SIG-M5 treated with dmso at 0.1 percent for 504 hours (cell line): ENCODE measurements at regions not wholly inside any gene's neighbourhood (a gene's known extent, or its start where the extent isn't known, plus 50 kb on each side); places are given as distances from the start of the nearest gene placed in this dataset.
"Not testable (repeated sequence)": the region's sequence is repeated elsewhere in the genome, so short reads cannot be mapped to it uniquely, and the experiment has no call there.

Source experiments
- DNase-seq: peaks from one replicate; lab custom pipeline; 2025; ENCODE audit not compliant: unreplicated experiment; lab: John Stamatoyannopoulos, UW

DNA sequence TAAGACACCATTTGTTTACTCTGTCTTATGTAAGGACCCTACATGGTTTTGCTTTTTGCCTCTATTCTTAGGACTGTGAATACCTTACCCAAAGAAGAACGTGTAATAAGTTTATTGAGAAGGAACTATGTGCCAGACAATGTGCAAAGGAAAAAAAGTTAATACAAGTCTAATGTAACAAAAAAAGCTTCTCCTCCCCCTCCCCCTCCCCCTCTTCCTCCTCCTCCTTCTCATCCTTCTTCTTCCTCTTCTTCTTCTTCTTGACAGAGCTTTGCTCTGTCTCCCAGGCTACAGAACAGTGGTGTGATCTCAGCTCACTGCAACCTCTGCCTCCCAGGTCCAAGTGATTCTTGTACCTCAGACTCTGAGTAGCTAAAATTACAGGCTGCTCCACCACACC, 50.9 kb upstream of the MITF start:
- DNase-seq, result no peak

GRCh38 chr3:69687641-69688040, 51.6 kb upstream of the MITF start:
- no peak for DNase-seq

DNA sequence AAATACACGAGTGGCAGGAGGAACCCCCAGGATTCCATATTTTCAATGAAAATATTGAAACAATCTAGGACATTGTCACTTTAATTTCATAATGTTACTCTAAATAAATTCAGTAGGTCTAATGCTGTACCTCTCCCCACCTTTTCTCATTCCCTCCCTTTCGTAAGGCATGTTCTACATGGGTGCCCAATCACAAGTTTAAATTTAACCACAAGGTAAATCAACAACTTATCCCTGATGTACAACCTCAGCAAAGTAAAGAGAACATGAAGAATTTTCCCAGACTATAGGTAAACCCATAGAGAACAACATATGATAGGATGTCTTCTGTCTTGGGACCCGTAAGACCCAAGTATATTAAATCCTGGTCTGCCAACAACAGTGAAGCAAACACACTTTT, 53.2 kb upstream of the MITF start:
- no peak for DNase-seq

DNA sequence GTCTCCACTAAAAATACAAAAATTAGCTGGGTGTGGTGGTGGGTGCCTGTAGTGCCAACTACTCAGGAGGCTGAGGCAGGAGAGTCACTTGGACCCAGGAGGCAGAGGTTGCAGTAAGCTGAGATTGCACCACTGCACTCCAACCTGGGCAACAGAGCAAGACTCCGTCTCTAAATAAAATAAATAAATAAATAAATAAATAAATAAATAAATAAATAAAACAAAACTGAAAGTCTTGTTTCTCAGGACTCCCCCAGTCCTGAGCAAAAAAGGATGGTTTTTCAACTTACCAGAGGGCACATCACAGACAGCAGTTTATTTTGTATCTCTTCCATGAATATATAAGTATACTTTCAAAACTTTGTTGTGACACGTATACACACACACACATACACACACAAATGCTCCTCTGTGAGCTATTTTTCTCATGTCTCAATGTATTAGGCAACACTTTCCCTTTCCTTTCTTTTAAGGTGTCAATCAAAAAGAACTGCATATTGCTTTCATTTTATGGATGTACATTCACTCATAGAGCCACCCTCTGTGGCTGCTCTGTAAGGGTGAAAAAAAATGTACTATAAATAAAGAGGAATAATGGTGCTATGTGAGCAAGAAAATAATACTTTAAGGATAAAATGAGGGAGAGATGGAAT, 54.8 kb upstream of the MITF start:
- DNase-seq, result no peak

DNA sequence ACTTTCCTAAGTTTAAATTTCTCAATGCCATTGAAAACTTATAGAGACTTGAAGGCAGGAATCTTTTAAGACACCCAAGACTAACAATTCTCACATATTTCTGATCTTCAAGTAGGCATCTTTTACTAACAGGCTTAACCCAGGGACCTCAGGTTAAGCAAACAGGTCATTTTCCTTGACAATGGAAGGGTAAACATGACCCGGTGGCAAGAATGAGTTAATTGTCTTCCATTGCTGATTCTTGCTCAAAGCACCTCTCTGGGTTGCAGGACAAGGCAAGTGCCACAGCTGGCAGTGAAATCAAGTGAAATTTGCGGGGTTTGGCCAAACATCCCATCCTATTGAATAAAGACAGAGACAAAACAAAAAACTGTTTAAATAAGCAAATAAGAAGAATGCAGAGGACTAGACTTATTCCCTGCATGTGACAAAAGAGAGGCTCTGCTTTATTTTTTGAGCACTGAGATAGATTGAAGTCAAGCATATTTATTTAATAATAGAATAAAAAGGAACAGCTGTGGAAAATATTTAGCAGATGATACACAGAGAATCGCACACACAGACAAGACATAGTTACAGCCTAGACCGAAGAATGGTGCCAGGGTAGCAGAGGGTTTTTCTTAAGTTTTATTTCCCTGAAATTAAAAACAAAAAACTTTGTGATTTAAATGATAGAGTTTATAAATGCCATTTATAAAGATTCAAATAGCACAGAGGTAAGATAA, 56.0 kb upstream of the MITF start:
- no peak for DNase-seq

GRCh38 chr3:69677456-69677855, 61.8 kb upstream of the MITF start:
- DNase-seq, result not testable (repeated sequence)

- DNase-seq, result no peak
These were observed 63.3 kb upstream of the MITF start for GRCh38 chr3:69675786-69676530.

DNA sequence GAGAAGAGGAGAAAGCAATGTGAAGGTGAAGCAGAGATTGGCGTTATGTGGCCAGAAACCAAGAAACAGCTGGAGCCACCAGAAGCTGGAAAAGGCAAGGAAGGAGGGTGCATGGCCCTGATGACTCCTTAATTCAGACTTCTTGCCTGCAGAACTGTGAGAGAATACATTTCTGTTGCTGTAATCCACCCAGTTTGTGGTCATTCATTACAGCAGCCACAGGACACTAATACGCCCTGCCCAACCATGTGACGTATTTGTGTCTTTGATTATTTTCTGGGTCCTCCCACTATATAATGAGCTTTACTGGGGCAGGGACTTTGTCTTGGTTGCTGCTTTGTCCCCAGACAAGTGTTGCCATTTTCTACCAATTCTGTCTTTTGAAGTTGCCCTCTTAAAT, 64.5 kb upstream of the MITF start:
- no peak for DNase-seq

DNA sequence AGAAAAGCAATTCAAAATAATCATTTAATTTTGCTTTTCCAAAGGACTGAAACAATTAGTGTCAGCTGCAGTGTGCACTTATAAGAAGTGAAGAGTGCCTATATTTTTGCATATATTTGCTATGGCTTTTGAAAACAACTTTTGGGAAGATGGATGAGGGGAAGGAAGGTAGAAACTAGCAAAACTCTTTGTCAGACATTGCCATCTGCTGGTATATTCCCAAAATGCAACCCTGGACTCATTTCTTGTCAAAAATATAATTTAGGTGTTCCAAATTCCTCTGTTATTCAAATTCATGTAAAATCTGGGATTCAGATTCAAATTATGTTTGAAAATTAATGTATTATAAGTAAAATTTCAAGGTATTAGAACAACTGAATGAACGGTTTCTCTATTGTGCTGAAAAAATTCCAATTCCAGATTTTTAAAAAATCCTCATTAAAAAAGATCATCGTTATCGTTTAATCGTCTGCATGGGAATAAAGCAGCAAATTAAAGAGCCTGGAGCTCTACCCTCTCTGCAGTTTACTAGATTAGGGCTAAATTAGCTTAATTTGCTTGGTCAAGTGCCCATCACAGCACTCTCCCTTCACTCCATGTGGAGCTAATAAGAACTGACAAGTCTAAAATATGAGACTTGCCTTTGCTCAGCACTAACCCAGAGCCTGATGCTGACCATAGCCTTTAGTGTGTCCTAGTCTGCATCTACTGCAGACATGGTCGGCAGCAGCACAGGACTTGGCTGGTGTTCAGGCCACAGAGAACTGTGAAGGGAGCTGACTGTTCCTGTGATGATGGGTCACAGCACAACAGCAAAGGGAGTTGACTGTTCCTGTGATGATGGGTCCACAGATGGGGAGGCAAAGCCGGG, 67.9 kb upstream of the MITF start:
- DNase-seq, result peak; percentile 57

GRCh38 chr3:69669070-69669469, 70.2 kb upstream of the MITF start:
- DNase-seq, result no peak

GRCh38 chr3:69665026-69665737, 74.1 kb upstream of the MITF start:
- peak; percentile 25 for DNase-seq

- DNase-seq, result no peak
These were observed 78.6 kb upstream of the MITF start for GRCh38 chr3:69660631-69661030.

GRCh38 chr3:69659180-69659910, 79.9 kb upstream of the MITF start:
- DNase-seq, result no peak

DNA sequence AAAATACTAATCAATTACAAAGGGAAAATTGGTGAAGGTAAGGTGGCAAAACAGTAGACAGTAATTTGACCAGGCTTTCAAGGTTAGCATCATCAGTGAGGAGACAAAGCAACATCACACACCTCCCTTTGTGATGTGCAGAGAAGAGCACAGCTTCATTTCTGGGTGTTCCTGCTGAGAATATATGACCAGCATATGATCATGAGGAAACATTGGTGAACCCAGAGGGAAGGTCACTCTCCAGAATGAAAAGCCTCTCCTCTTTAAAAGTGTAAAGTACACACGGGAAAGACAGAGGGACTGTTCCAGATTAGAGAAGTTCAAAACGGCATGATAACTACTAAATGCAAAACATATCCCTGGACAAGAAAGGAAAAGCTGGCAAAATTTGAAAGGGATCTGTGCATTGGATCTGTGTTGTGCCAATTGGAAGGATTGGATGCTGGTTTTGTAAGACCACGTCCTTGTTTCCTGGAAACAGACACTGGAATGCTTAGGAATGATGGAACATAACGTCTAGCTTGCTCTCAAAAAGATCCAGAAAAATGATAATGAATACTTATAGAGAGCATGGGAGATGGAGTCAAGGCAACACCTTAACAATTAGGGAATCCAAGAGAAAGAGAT, 80.6 kb upstream of the MITF start:
- no peak for DNase-seq

- DNase-seq, result not testable (repeated sequence)
These were observed 82.2 kb upstream of the MITF start for GRCh38 chr3:69657030-69657429.

- DNase-seq, result no peak
These were observed 87.5 kb upstream of the MITF start for GRCh38 chr3:69651765-69652164.

DNA sequence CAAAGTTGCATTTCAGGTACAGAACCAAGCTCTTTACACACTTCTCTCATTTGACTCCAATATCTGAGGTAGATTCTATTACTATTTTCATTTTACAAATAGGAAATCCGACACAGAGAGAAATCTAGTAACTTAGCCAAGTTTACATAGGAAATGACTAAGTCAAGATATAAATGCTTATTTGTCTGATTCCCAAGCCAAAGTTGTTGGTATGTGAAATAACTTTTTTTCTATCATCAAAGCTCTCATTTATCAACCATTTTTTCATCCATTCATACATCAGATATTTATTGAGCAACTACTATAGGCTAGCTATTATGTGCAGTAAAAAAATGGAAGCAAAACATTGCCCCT, 89.2 kb upstream of the MITF start:
- DNase-seq, result no peak

- peak; percentile 32 for DNase-seq
These were observed 89.9 kb upstream of the MITF start for GRCh38 chr3:69649120-69650065.
